ENCODE measurements at regions not wholly inside any gene's neighbourhood (a gene's known extent, or its start where the extent isn't known, plus 50 kb on each side); places are given as distances from the start of the nearest gene placed in this dataset.

GRCh38 chr11:109521571-109522086 lies 99.6 kb downstream of the C11orf87 start (continued):
- no peak for TF ChIP-seq ZXDC (CRISPR knock-in tag; IDR thresholded peaks at IDR 0.05)
- TF ChIP-seq ZNF143 (CRISPR knock-in tag; IDR thresholded peaks at IDR 0.05): no peak
- no peak for TF ChIP-seq ZBTB37 (CRISPR knock-in tag; IDR thresholded peaks at IDR 0.05)
- no peak for TF ChIP-seq FOXP4 (CRISPR knock-in tag; IDR thresholded peaks at IDR 0.05)
- no peak for TF ChIP-seq ZNF569 (CRISPR knock-in tag; IDR thresholded peaks at IDR 0.05; ENCODE audit: borderline replicate concordance)
- TF ChIP-seq, protein P1, sequence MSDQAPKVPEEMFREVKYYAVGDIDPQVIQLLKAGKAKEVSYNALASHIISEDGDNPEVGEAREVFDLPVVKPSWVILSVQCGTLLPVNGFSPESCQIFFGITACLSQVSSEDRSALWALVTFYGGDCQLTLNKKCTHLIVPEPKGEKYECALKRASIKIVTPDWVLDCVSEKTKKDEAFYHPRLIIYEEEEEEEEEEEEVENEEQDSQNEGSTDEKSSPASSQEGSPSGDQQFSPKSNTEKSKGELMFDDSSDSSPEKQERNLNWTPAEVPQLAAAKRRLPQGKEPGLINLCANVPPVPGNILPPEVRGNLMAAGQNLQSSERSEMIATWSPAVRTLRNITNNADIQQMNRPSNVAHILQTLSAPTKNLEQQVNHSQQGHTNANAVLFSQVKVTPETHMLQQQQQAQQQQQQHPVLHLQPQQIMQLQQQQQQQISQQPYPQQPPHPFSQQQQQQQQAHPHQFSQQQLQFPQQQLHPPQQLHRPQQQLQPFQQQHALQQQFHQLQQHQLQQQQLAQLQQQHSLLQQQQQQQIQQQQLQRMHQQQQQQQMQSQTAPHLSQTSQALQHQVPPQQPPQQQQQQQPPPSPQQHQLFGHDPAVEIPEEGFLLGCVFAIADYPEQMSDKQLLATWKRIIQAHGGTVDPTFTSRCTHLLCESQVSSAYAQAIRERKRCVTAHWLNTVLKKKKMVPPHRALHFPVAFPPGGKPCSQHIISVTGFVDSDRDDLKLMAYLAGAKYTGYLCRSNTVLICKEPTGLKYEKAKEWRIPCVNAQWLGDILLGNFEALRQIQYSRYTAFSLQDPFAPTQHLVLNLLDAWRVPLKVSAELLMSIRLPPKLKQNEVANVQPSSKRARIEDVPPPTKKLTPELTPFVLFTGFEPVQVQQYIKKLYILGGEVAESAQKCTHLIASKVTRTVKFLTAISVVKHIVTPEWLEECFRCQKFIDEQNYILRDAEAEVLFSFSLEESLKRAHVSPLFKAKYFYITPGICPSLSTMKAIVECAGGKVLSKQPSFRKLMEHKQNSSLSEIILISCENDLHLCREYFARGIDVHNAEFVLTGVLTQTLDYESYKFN (CRISPR knock-in tag; conservative IDR thresholded peaks at IDR 0.05): no peak
- TF ChIP-seq ZNF589 (CRISPR knock-in tag; conservative IDR thresholded peaks at IDR 0.05): no peak
- no peak for TF ChIP-seq GATA4 (IDR thresholded peaks at IDR 0.05; ENCODE audit: borderline replicate concordance, low read depth)
- no peak for TF ChIP-seq RBM22 (optimal IDR thresholded peaks at IDR 0.05; ENCODE audit: low read length)
- TF ChIP-seq RFX3 (CRISPR knock-in tag; IDR thresholded peaks at IDR 0.05): no peak

All from HepG2 (cell line).